Ureter (tissue), 1 donor: ENCODE measurements at regions not wholly inside any gene's neighbourhood (a gene's known extent, or its start where the extent isn't known, plus 50 kb on each side); places are given as distances from the start of the nearest gene placed in this dataset.

Experiments
- DNase-seq: peaks from one replicate; pipeline ENCODE4 v3.0.0-alpha.2; 2020; ENCODE audit warnings: low spot score
- donor health status: DM: yes; HTN: yes; CAD: no.

DNA sequence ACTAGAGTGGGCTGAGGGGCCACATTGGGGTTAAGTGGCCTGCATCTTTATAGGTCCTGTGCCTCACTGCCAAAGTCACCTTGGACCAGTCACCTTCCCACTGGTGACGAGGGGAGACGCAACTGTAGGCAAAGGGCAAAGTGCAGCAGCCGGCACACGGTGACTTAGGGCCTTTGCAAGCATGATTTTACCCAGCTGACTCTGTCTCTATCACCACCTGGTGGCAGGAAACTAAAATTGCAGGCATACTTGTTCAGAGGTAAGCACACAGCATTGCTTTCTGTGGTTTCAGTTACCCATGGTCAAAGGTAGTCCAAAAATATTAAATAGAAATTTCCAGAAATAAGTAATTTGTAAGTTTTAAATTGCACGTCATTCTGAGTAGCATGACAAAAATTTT, 1164.4 kb downstream of the BRD1 start:
- no peak for DNase-seq

- DNase-seq, result no peak
These were observed 1165.1 kb downstream of the BRD1 start for GRCh38 chr22:48662476-48663135.

DNA sequence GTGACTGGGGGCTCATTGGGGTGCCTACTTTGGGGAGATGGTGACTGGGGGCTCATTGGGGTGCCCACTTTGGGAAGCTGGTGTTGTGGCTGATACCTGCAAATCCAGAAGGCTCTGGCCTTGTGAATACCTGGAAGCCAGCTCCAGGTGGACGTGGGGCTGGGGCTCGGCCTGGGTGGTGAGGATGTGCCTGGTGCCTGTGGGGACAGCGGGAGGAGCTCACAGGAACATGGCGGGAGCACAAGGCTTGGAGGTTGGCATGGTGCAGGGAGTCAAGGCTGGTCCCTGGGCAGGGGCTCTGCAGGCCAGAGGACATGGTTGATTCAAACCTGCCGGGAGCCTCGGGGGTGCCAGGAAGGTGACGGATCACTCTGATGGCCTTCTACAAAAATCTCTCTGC, 1165.7 kb downstream of the BRD1 start:
- no peak for DNase-seq

GRCh38 chr22:48660790-48661740, 1166.6 kb downstream of the BRD1 start:
- no peak for DNase-seq

- DNase-seq, result no peak
These were observed 1167.4 kb downstream of the BRD1 start for GRCh38 chr22:48660104-48660789.

DNA sequence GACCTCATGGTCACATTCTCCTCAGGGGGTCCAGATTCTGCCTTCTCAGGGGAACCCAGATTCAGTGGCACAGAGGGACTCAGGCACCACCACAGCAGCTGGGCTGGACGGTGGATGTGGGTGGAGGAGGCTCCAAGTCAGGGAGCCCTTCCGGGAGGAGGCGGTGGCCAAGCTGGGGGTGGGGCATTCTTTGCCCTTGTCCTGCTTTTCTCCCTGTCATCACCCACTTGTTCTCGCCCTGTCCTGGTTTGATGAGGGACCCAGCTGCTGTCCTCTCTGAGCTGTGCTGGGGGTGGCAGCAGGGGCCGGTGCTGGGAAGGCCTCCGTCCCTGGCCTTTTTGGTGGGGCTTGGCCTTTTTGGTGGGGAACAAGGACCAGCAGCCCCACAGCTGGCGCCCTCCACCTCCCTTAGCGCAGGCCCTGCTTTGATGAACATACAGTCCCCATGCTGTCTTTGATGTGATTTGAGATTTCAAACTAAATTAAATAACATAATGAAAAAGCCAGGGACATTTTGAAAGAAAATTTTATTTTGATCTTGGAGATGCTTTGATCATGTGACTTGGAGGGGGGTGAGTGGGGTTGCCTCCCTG, 1168.2 kb downstream of the BRD1 start:
- no peak for DNase-seq

DNA sequence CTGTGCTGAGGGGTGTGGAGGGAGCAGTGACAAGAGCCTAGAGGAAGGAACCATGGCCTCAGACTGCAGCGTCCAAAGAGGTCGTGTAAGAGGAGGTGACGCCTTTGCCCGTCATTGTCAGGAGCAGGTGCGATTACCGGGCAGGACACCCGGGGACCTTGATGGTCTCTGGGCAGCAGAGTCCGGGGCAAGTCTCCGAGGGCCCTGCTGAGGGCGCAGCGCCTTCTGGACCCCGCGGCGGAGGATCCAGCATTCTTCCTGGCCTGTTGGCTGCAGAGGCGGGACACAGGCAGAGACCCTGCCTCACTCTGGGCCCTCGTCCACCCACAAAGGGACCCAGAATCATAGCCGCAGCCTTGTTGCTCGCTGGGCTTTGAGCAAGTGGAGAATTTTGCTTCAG, 1168.8 kb downstream of the BRD1 start:
- no peak for DNase-seq

DNA sequence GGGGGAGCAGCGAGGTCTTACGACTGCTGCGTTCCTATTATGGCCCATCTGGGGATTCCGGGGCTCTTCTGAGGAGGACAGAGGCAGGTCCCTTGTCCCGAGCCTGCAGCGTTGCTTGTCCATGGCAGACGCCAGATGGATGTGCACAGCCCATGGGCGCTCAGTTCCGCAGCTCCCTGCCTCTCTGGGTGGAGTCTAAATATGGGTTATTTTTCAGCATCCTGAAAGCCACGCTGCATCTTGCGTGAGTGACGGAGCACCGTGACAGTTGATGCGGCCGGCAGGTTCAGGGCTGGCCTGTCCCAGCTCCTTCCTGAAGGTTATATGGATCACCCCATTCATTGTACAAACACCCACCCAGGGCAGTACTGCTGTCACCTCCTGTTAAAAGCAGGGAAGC, 1169.4 kb downstream of the BRD1 start:
- no peak for DNase-seq

DNA sequence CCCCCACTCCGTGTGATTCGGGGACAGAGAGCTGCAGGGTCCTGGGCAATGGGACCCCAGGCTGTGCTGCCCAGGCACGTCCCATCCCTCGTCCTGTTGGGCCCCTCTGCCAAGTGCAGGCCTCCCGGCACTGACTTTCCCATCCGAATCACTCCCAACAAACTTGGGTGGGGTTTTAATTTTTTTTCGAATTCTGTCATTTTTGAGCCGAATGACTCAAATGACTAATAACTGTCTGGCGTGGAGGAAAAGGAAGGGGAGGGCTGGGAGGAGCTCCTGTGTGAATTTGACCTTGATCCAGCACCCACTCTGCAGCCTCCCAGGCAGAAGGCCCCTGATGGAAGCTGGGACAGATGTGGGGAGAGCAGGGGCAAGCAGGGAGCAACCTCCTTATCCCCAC, 1173.2 kb downstream of the BRD1 start:
- DNase-seq, result no peak

- no peak for DNase-seq
These were observed 1173.7 kb downstream of the BRD1 start for GRCh38 chr22:48653929-48654328.

DNA sequence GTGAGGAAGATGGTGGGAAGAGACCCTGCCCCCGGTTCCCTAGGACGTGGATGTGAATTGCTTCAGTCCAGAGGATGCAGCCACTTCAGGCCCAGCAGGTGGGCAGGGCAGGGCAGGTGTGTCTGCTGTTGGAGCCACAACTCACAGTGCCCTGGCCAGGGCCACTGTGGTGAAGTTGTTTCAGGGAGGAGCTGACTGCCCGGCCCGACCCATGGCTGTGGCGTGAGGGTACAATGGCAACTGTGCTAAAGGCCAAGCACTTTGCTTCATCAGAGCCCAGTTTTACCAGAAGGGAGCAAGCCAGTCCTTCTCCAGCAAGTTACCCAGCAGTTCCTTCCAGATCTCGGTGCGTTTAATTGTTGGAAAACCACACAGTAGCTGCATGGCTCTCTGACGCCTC, 1174.4 kb downstream of the BRD1 start:
- DNase-seq, result no peak

DNA sequence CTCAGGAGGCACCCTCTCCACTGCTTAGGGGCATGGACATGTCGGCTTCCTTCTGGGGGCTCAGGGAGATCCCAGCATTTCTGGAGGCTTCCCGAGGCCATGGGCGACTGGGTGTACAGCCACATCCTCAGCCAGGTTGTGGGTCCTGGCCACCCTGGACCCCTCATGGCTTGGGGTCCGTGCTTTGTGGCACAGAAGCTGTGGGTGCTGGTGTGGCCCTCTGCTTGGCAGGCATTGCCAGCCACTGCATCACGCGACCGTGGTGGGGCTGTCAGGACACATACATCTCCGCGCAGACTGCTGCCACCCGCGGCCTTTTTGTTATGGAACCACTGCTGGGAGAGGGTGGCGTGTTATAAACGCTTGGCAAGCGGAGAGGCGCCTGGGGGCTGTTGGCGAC, 1174.9 kb downstream of the BRD1 start:
- no peak for DNase-seq

- no peak for DNase-seq
These were observed 1175.6 kb downstream of the BRD1 start for GRCh38 chr22:48651981-48652538.

GRCh38 chr22:48651036-48651890, 1176.4 kb downstream of the BRD1 start:
- no peak for DNase-seq

DNA sequence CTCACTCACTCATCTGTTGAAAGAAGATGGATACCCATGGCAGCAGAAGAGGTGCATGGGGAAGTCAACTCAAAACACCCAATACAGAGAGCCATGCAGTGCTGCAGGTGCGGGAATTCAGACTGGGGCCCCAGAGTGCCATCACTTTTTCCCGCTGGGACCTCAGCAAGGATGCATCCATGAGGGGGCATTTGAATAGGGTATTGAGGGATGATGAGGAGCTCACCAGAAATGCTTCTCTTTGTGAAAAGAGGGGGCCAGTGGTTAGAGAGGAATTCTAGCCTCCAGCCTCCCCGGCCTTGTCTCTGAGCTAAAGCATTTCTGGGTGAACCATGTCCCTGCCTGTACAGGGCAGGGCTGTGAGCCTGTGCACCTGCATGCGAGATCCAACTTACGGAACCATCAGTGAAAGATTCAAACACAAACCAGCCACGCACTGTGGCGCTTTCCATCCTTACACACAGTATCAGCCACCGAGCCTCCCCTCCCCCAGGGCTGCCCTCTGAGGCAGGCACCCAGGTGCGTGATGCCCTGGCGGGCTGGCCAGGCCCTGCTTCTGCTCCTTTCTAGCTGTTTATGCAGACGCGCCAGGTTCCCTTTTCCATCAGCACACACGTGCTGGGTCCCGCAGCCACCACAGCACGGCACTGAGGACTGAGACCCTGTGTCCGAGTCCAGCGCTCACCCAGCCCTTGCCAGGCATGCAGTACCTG, 1177.2 kb downstream of the BRD1 start:
- no peak for DNase-seq

DNA sequence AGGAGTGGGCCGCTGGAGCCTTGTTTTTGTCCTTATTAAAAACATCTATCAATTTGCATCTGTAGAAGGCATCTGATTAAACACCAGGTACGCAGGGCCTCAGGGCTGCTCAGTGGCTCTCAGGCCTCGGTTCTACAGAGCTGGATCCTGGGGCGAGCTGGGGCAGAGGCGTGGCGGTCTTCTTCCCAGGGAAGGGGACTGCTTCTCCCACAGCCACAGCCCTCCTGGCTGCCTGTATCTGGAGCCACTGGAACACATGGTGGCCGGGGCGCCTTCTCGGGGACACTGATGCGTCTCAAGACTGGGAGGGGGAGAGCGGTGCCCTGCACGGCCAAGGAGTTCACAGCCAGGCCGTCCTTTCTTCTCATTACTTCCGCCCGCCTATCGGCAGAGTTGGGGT, 1178.2 kb downstream of the BRD1 start:
- DNase-seq, result no peak

GRCh38 chr22:48649031-48649430, 1178.6 kb downstream of the BRD1 start:
- DNase-seq, result no peak

- DNase-seq, result no peak
These were observed 1179.8 kb downstream of the BRD1 start for GRCh38 chr22:48647606-48648515.

GRCh38 chr22:48647051-48647450, 1180.6 kb downstream of the BRD1 start:
- DNase-seq, result no peak
